22Rv1 (cell line): ENCODE measurements at regions not wholly inside any gene's neighbourhood (a gene's known extent, or its start where the extent isn't known, plus 50 kb on each side); places are given as distances from the start of the nearest gene placed in this dataset.

ENCODE experiments used
- ZFX ChIP-seq: fragments of 450-650 bp; IDR thresholded peaks from 2 replicates; pipeline ENCODE4 v1.6.1; 2017; ENCODE audit warnings: antibody characterized with exemption, borderline replicate concordance
- TF ChIP-seq, protein P1 (sequence below): fragments of 450-650 bp; IDR thresholded peaks from 2 replicates; pipeline ENCODE4 v1.5.1; 2017; ENCODE audit warnings: mild to moderate bottlenecking

DNA sequence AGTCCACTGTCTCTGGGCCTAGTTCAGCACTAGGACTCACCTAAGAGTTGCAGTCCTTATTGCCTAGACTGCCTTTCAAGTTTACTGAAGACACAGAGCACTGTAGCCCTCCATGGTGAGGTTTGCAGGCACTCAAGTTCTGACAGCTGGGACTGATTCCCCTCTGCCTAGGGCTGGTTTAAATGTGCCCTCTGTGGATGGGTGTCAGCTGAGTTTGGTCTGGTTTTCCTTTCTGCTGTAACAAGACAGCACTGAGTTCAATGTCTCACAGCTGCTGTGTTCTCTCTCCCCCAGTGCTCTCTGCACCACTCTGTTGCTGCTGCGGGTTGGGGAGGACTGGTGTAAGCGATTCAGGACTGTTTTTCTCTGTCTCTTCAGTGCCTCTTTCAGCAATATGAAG is 75.2 kb upstream of the C1orf21 start:
- TF ChIP-seq, protein P1, sequence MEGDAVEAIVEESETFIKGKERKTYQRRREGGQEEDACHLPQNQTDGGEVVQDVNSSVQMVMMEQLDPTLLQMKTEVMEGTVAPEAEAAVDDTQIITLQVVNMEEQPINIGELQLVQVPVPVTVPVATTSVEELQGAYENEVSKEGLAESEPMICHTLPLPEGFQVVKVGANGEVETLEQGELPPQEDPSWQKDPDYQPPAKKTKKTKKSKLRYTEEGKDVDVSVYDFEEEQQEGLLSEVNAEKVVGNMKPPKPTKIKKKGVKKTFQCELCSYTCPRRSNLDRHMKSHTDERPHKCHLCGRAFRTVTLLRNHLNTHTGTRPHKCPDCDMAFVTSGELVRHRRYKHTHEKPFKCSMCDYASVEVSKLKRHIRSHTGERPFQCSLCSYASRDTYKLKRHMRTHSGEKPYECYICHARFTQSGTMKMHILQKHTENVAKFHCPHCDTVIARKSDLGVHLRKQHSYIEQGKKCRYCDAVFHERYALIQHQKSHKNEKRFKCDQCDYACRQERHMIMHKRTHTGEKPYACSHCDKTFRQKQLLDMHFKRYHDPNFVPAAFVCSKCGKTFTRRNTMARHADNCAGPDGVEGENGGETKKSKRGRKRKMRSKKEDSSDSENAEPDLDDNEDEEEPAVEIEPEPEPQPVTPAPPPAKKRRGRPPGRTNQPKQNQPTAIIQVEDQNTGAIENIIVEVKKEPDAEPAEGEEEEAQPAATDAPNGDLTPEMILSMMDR = no peak
- TF ChIP-seq ZFX = no peak
